Uterus (tissue), 3 donors: ENCODE measurements at regions not wholly inside any gene's neighbourhood (a gene's known extent, or its start where the extent isn't known, plus 50 kb on each side); places are given as distances from the start of the nearest gene placed in this dataset.

Experiments
- DNase-seq, 2 donors: peaks; one replicate each; pipeline ENCODE4 v3.0.0-alpha.2; 2019 to 2020
- H3K27ac ChIP-seq, 2 donors: fragments of 200-600 bp; sonication (generic); 1 replicate in 1 of 2; 2 replicates in 1 of 2; pipeline ENCODE4 v1.5.1; 2016 to 2018
- H3K27me3 ChIP-seq, 2 donors: fragments of 200-600 bp; sonication (generic); one replicate each; pipeline ENCODE4 v1.5.1; 2018 to 2019; ENCODE audit warnings: control low read depth in 1 of 2
- H3K36me3 ChIP-seq, 2 donors: fragments of 200-600 bp; sonication (generic); one replicate each; pipeline ENCODE4 v1.5.1; 2019; ENCODE audit warnings: control low read depth in 1 of 2
- H3K4me1 ChIP-seq, 2 donors: fragments of 200-600 bp; sonication (generic); one replicate each; pipeline ENCODE4 v1.5.1; 2018 to 2019; ENCODE audit warnings: control low read depth in 1 of 2
- H3K4me3 ChIP-seq, 2 donors: fragments of 200-600 bp; sonication (generic); 1 replicate in 1 of 2; 2 replicates in 1 of 2; pipeline ENCODE4 v1.5.1; 2018 to 2019; ENCODE audit warnings: mild to moderate bottlenecking in 1 of 2
- H3K9me3 ChIP-seq, 2 donors: fragments of 200-600 bp; sonication (generic); one replicate each; pipeline ENCODE4 v1.5.1; 2019; ENCODE audit warnings: control low read depth in 1 of 2
- POLR2A ChIP-seq, 2 donors: fragments of 450-650 bp; IDR thresholded peaks; one replicate each; pipeline ENCODE4 v1.6.1; 2016; ENCODE audit warnings: antibody characterized with exemption in 2 of 2, mild to moderate bottlenecking in 1 of 2, moderate library complexity in 1 of 2
- intact Hi-C: fragments of 100-400 bp; cut with DNase I; formaldehyde crosslinking; loops from one replicate; pipeline ENCODE4 v1.15.1; 2023; ENCODE audit warnings: low total_unique reads
- TF ChIP-seq, protein P1 (sequence below), 4 experiments: fragments of 200-600 bp in 2 of 4; fragments of 450-650 bp in 2 of 4; sonication (generic) in 2 of 4; IDR thresholded peaks; one replicate each; pipeline ENCODE4 v1.5.1; 2016 to 2019; ENCODE audit warnings: antibody characterized with exemption in 4 of 4, mild to moderate bottlenecking in 2 of 4, moderate library complexity in 1 of 4
- donor health status: DM: yes; HTN: yes; CAD: no.

DNA sequence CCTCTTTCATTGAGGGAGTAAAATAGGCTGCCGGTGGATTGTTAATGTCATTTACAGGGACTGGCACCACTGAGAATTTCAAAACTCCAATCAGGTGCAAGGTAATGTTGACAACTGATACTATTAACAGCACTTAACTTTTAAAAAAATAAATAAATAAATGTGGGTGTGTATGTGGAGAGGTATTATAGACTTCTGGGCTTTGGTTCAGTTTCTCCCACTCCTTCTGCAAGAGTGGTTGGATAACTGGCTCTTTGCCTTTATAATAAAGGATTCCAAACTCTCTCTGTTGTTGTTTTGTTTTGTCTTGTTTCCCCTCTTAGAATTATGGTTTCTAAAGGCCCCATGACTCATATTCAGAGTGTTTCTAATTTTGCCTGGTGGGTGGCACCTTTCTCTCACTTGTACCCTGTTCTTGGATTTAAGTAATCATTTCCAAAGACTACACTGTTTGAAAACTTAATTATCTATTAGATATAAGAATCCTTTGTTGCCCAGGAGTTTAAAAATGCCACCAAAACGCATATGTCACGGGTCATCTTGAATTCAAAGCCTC, 151.6 kb upstream of the ARID2 start:
- TF ChIP-seq POLR2A (IDR thresholded peaks at IDR 0.05): no peak
- TF ChIP-seq, protein P1, sequence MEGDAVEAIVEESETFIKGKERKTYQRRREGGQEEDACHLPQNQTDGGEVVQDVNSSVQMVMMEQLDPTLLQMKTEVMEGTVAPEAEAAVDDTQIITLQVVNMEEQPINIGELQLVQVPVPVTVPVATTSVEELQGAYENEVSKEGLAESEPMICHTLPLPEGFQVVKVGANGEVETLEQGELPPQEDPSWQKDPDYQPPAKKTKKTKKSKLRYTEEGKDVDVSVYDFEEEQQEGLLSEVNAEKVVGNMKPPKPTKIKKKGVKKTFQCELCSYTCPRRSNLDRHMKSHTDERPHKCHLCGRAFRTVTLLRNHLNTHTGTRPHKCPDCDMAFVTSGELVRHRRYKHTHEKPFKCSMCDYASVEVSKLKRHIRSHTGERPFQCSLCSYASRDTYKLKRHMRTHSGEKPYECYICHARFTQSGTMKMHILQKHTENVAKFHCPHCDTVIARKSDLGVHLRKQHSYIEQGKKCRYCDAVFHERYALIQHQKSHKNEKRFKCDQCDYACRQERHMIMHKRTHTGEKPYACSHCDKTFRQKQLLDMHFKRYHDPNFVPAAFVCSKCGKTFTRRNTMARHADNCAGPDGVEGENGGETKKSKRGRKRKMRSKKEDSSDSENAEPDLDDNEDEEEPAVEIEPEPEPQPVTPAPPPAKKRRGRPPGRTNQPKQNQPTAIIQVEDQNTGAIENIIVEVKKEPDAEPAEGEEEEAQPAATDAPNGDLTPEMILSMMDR (IDR thresholded peaks at IDR 0.05): no peak
- intact Hi-C loops: no loop called here
- no peak overlapping the region for H3K4me3 ChIP-seq
- no peaks in the 10 kb centered on the region for H3K27me3 ChIP-seq
- H3K36me3 ChIP-seq: no peaks in the 10 kb centered on the region
- no peaks in the 10 kb centered on the region for H3K9me3 ChIP-seq
- H3K4me1 ChIP-seq: no peaks in the 10 kb centered on the region
- no peak overlapping the region for H3K27ac ChIP-seq
- DNase-seq: no peak

DNA sequence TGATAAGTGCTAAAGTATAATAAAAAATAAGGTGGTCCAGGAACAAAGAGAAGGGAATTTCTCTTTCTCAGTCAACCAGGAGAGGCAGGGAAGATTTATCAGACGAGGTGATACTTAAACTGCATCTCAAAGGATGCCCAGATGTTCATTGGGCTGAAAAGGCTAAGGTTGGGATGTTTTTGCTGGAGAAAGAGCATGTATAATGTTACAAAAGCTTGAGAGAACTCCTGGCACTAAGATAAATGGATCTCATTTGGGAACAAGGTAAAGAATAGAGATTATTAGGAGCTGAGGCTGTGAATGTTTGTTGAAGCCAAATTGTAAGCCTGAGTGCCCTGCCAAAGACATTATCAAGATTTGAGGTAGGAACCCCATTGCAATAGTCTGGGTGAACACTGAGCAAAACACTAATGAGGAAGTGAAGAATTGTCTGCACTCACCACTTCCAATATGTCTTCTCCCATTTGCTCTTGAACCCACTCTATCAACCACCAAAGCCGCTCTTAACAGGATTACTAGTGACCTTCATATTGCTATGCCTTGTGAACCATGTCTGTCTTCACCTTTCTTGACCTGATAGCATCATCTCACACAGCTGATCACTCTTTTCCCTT, 149.0 kb upstream of the ARID2 start:
- intact Hi-C loops: no loop called here
- H3K9me3 ChIP-seq: no peaks in the 10 kb centered on the region
- no peaks in the 10 kb centered on the region for H3K36me3 ChIP-seq
- no peak overlapping the region for H3K4me3 ChIP-seq
- no peaks in the 10 kb centered on the region for H3K4me1 ChIP-seq
- no peak for DNase-seq
- H3K27me3 ChIP-seq: no peaks in the 10 kb centered on the region
- TF ChIP-seq, protein P1 (IDR thresholded peaks at IDR 0.05): no peak
- TF ChIP-seq POLR2A (IDR thresholded peaks at IDR 0.05): no peak
- H3K27ac ChIP-seq: no peak overlapping the region

DNA sequence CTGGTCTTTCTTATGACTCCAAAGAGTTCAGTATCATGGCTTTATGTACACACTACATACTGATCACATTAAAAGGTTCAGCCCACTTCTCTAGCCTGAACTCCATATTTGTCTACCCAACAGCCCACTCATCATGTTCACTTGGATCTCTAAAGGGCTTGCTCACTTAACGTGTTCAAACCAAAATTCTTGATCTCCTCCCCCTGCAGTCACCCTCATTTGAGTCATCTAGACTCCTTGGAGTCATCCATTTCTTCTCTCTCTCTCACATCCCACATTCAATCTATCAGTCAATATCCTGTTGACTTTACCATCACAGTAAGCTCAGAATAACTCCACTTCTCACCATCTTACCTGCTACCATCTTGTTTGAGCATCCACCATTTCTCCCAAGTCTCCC, 148.4 kb upstream of the ARID2 start:
- no peaks in the 10 kb centered on the region for H3K9me3 ChIP-seq
- no peak overlapping the region for H3K27ac ChIP-seq
- no peaks in the 10 kb centered on the region for H3K36me3 ChIP-seq
- no peak for DNase-seq
- intact Hi-C loops: no loop called here
- no peaks in the 10 kb centered on the region for H3K27me3 ChIP-seq
- no peak overlapping the region for H3K4me3 ChIP-seq
- H3K4me1 ChIP-seq: no peaks in the 10 kb centered on the region
- TF ChIP-seq POLR2A (IDR thresholded peaks at IDR 0.05): no peak
- TF ChIP-seq, protein P1 (IDR thresholded peaks at IDR 0.05): no peak

DNA sequence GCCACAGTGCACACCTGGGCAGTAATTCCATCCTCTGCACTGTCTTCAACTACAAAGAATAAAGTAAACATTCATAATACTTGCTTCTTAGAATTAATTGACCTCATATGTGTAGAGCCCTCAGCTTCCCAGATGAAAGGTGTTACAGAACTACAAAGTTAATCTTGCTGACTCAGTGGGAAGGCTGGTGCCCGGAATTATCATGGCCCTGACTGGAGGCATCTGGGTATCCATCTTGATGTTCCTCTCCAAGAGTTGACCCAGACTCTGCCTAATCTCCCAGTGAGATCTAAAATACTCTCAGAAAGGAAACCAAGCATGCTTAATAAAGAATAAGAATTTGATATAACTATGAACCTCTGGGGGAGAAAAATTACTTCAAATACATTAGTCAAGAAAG, 147.0 kb upstream of the ARID2 start:
- no peaks in the 10 kb centered on the region for H3K36me3 ChIP-seq
- no peak overlapping the region for H3K27ac ChIP-seq
- no peaks in the 10 kb centered on the region for H3K4me1 ChIP-seq
- TF ChIP-seq, protein P1 (IDR thresholded peaks at IDR 0.05): no peak
- no peak for TF ChIP-seq POLR2A (IDR thresholded peaks at IDR 0.05)
- no peak overlapping the region for H3K4me3 ChIP-seq
- H3K27me3 ChIP-seq: no peaks in the 10 kb centered on the region
- H3K9me3 ChIP-seq: no peaks in the 10 kb centered on the region
- DNase-seq: no peak
- intact Hi-C loops: no loop called here

DNA sequence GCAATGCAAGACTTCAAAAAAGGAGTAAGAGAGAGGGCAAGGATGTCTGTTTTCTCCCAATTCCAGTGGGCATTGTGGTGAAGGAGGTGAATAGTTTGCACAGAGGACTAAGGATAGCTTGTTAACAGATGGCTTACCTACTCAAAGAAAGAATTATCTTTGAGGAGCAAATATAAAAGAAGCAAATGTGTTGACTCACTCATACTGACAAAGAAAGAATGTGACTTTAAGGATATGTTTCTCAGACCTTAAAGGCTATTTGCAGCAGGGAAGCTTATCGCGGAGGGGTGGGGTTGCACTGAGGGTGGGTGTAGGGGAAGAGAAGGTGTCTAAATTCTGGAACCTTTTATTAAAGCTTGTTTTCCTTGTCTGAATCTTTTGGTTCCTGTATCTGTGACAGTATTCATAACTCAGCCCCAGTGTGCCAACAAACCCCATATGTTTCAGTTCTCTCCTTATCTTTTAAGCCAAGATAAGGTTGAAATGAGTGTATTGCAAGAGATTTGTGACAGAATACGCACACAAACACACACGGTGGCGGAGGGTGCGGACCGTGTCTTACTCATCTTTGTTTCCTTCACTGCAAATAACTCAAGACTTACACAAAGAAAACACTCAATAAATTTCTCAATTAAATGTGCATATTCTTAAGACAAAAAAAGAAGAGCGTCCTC, 146.4 kb upstream of the ARID2 start:
- TF ChIP-seq POLR2A (IDR thresholded peaks at IDR 0.05): no peak
- TF ChIP-seq, protein P1 (IDR thresholded peaks at IDR 0.05): no peak
- intact Hi-C loops: no loop called here
- Histone ChIP-seq H3K27ac (no peak overlapping the region), H3K4me1 (no peaks in the 10 kb centered on the region), H3K36me3 (no peaks in the 10 kb centered on the region), H3K9me3 (no peaks in the 10 kb centered on the region), H3K4me3 (no peak overlapping the region), H3K27me3 (no peaks in the 10 kb centered on the region)
- no peak for DNase-seq
